ENCODE measurements at regions not wholly inside any gene's neighbourhood (a gene's known extent, or its start where the extent isn't known, plus 50 kb on each side); places are given as distances from the start of the nearest gene placed in this dataset.

DNA sequence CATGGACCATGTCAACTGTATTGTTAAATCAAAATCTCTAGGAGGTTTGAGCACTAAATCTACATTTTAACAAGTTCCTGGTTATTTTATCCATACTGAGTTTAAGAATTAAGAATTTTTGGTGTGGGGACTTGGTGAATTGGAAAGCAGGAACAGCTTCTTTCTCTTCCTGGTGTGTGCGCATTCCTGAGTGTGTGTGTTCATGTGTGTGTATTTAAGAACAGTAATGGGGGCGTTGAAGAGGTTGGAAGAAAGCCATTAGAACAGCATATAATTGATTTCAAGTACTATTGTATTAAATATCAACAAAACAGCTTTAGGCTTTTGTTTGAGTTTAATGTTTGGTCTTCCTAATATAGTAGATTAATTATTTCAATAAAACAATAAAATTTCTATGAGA lies 801.3 kb upstream of the ID2 start (continued):
- TF ChIP-seq, protein P1, sequence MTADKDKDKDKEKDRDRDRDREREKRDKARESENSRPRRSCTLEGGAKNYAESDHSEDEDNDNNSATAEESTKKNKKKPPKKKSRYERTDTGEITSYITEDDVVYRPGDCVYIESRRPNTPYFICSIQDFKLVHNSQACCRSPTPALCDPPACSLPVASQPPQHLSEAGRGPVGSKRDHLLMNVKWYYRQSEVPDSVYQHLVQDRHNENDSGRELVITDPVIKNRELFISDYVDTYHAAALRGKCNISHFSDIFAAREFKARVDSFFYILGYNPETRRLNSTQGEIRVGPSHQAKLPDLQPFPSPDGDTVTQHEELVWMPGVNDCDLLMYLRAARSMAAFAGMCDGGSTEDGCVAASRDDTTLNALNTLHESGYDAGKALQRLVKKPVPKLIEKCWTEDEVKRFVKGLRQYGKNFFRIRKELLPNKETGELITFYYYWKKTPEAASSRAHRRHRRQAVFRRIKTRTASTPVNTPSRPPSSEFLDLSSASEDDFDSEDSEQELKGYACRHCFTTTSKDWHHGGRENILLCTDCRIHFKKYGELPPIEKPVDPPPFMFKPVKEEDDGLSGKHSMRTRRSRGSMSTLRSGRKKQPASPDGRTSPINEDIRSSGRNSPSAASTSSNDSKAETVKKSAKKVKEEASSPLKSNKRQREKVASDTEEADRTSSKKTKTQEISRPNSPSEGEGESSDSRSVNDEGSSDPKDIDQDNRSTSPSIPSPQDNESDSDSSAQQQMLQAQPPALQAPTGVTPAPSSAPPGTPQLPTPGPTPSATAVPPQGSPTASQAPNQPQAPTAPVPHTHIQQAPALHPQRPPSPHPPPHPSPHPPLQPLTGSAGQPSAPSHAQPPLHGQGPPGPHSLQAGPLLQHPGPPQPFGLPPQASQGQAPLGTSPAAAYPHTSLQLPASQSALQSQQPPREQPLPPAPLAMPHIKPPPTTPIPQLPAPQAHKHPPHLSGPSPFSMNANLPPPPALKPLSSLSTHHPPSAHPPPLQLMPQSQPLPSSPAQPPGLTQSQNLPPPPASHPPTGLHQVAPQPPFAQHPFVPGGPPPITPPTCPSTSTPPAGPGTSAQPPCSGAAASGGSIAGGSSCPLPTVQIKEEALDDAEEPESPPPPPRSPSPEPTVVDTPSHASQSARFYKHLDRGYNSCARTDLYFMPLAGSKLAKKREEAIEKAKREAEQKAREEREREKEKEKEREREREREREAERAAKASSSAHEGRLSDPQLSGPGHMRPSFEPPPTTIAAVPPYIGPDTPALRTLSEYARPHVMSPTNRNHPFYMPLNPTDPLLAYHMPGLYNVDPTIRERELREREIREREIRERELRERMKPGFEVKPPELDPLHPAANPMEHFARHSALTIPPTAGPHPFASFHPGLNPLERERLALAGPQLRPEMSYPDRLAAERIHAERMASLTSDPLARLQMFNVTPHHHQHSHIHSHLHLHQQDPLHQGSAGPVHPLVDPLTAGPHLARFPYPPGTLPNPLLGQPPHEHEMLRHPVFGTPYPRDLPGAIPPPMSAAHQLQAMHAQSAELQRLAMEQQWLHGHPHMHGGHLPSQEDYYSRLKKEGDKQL (CRISPR knock-in tag; IDR thresholded peaks at IDR 0.05; ENCODE audit: borderline replicate concordance): no peak
- TF ChIP-seq ZNF143 (CRISPR knock-in tag; IDR thresholded peaks at IDR 0.05): no peak
- TF ChIP-seq, protein P2, sequence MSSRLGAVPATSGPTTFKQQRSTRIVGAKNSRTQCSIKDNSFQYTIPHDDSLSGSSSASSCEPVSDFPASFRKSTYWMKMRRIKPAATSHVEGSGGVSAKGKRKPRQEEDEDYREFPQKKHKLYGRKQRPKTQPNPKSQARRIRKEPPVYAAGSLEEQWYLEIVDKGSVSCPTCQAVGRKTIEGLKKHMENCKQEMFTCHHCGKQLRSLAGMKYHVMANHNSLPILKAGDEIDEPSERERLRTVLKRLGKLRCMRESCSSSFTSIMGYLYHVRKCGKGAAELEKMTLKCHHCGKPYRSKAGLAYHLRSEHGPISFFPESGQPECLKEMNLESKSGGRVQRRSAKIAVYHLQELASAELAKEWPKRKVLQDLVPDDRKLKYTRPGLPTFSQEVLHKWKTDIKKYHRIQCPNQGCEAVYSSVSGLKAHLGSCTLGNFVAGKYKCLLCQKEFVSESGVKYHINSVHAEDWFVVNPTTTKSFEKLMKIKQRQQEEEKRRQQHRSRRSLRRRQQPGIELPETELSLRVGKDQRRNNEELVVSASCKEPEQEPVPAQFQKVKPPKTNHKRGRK (tag; IDR thresholded peaks at IDR 0.05): no peak
- TF ChIP-seq CLOCK (CRISPR knock-in tag; IDR thresholded peaks at IDR 0.05; ENCODE audit: borderline replicate concordance): no peak

Data from K562 (cell line).